ENCODE measurements at regions not wholly inside any gene's neighbourhood (a gene's known extent, or its start where the extent isn't known, plus 50 kb on each side); places are given as distances from the start of the nearest gene placed in this dataset.

GRCh38 chr2:212945526-212945925 is 205.9 kb downstream of the IKZF2 start:
- no peak overlapping the region for H3K4me3 ChIP-seq (ENCODE audit: low read length, poor library complexity, severe bottlenecking)
- no peak overlapping the region for H3K4me2 ChIP-seq (ENCODE audit: low read depth, low read length, poor library complexity, severe bottlenecking)
- no peak overlapping the region for H3K9ac ChIP-seq (ENCODE audit: low read depth, low read length, poor library complexity, severe bottlenecking)
- no peaks in the 10 kb centered on the region for H3F3A ChIP-seq (ENCODE audit: low read depth)
- H3K9me3 ChIP-seq (ENCODE audit: insufficient read depth, low read depth, low read length), result no peaks in the 10 kb centered on the region
- H3K79me2 ChIP-seq (ENCODE audit: insufficient read depth, low read length), result no peaks in the 10 kb centered on the region
- no peaks in the 10 kb centered on the region for H3K36me3 ChIP-seq (ENCODE audit: insufficient read depth, low read length)
- H3K4me1 ChIP-seq (ENCODE audit: insufficient read depth, low read length, poor library complexity, severe bottlenecking), result no peaks in the 10 kb centered on the region
- no peak overlapping the region for H2AFZ ChIP-seq (ENCODE audit: low read length)
- TF ChIP-seq EZH2phosphoT487 (IDR thresholded peaks at IDR 0.05; ENCODE audit: borderline replicate concordance) (no peak), CTCF (conservative IDR thresholded peaks at IDR 0.05; ENCODE audit: low read length) (no peak)
- no peaks in the 10 kb centered on the region for H4K20me1 ChIP-seq (ENCODE audit: insufficient read depth, low read length, poor library complexity, severe bottlenecking)
- no peaks in the 10 kb centered on the region for H3K9me2 ChIP-seq (replicated peaks; ENCODE audit: low read depth, low read length)
- no peaks in the 10 kb centered on the region for H3K27me3 ChIP-seq (ENCODE audit: insufficient read depth, low read length, poor library complexity, severe bottlenecking)

- Histone ChIP-seq H3F3A (ENCODE audit: low read depth) (no peaks in the 10 kb centered on the region), H3K79me2 (ENCODE audit: insufficient read depth, low read length) (no peaks in the 10 kb centered on the region), H3K4me2 (ENCODE audit: low read depth, low read length, poor library complexity, severe bottlenecking) (no peak overlapping the region), H3K9me3 (ENCODE audit: insufficient read depth, low read depth, low read length) (no peaks in the 10 kb centered on the region), H3K27me3 (ENCODE audit: insufficient read depth, low read length, poor library complexity, severe bottlenecking) (no peaks in the 10 kb centered on the region), H2AFZ (ENCODE audit: low read length) (no peak overlapping the region), H3K4me3 (ENCODE audit: low read length, poor library complexity, severe bottlenecking) (no peak overlapping the region), H3K9me2 (replicated peaks; ENCODE audit: low read depth, low read length) (no peaks in the 10 kb centered on the region), H4K20me1 (ENCODE audit: insufficient read depth, low read length, poor library complexity, severe bottlenecking) (no peaks in the 10 kb centered on the region), H3K36me3 (ENCODE audit: insufficient read depth, low read length) (no peaks in the 10 kb centered on the region), H3K9ac (ENCODE audit: low read depth, low read length, poor library complexity, severe bottlenecking) (no peak overlapping the region), H3K4me1 (ENCODE audit: insufficient read depth, low read length, poor library complexity, severe bottlenecking) (no peaks in the 10 kb centered on the region)
- TF ChIP-seq CTCF (conservative IDR thresholded peaks at IDR 0.05; ENCODE audit: low read length) (no peak), EZH2phosphoT487 (IDR thresholded peaks at IDR 0.05; ENCODE audit: borderline replicate concordance) (no peak)
These were observed 208.1 kb downstream of the IKZF2 start for GRCh38 chr2:212943351-212943750.

GRCh38 chr2:212941361-212941760 is 210.1 kb downstream of the IKZF2 start:
- H3K4me2 ChIP-seq (ENCODE audit: low read depth, low read length, poor library complexity, severe bottlenecking), result no peak overlapping the region
- no peaks in the 10 kb centered on the region for H3K36me3 ChIP-seq (ENCODE audit: insufficient read depth, low read length)
- no peaks in the 10 kb centered on the region for H3K79me2 ChIP-seq (ENCODE audit: insufficient read depth, low read length)
- no peak for TF ChIP-seq CTCF (conservative IDR thresholded peaks at IDR 0.05; ENCODE audit: low read length)
- TF ChIP-seq EZH2phosphoT487 (IDR thresholded peaks at IDR 0.05; ENCODE audit: borderline replicate concordance), result no peak
- no peaks in the 10 kb centered on the region for H4K20me1 ChIP-seq (ENCODE audit: insufficient read depth, low read length, poor library complexity, severe bottlenecking)
- peaks cover 5% of the 10 kb centered on the region for H3K4me1 ChIP-seq (ENCODE audit: insufficient read depth, low read length, poor library complexity, severe bottlenecking)
- H3K9ac ChIP-seq (ENCODE audit: low read depth, low read length, poor library complexity, severe bottlenecking), result no peak overlapping the region
- H3K9me3 ChIP-seq (ENCODE audit: insufficient read depth, low read depth, low read length), result no peaks in the 10 kb centered on the region
- no peaks in the 10 kb centered on the region for H3K27me3 ChIP-seq (ENCODE audit: insufficient read depth, low read length, poor library complexity, severe bottlenecking)
- no peak overlapping the region for H2AFZ ChIP-seq (ENCODE audit: low read length)
- no peak overlapping the region for H3K4me3 ChIP-seq (ENCODE audit: low read length, poor library complexity, severe bottlenecking)
- no peaks in the 10 kb centered on the region for H3K9me2 ChIP-seq (replicated peaks; ENCODE audit: low read depth, low read length)
- no peaks in the 10 kb centered on the region for H3F3A ChIP-seq (ENCODE audit: low read depth)
